CD4-positive, alpha-beta T cell (primary cell): ENCODE measurements at regions not wholly inside any gene's neighbourhood (a gene's known extent, or its start where the extent isn't known, plus 50 kb on each side); places are given as distances from the start of the nearest gene placed in this dataset.

Experiments used
- ATAC-seq: fragments of 200-7000 bp; cut with Tn5 transposase; one replicate; pipeline ENCODE4 v1.10.0; 2022; ENCODE audit warnings: mild to moderate bottlenecking; ENCODE audit not compliant: poor library complexity
- CTCF ChIA-PET: fragments of 350-600 bp; sonication (Branson Sonifier 250); formaldehyde crosslinking; loops from one replicate; lab custom pipeline; 2021; ENCODE audit warnings: antibody characterized with exemption, inconsistent platforms; lab: Charles Lee
- POLR2A ChIA-PET: fragments of 350-600 bp; sonication (Branson Sonifier 250); formaldehyde crosslinking; loops from one replicate; lab custom pipeline; 2021; ENCODE audit warnings: antibody characterized with exemption, inconsistent platforms; lab: Charles Lee
- DNase-seq, 14 experiments: peaks; one replicate each; pipeline ENCODE4 v3.0.0-alpha.2; 2013 to 2020; ENCODE audit warnings: mixed read lengths in 2 of 14
- H3K27ac ChIP-seq, 2 donors: one replicate each; pipeline versions ENCODE4 v1.5.1 to v1.7.0; 2013; ENCODE audit warnings: low read length in 2 of 2, low read depth in 1 of 2, mild to moderate bottlenecking in 1 of 2
- H3K27me3 ChIP-seq, 2 experiments: 1 replicate in 1 of 2; 2 replicates in 1 of 2; pipeline versions ENCODE4 v1.6.1 to v1.7.0; 2013; ENCODE audit warnings: low read length in 2 of 2, control low read depth in 1 of 2, mild to moderate bottlenecking in 1 of 2, moderate library complexity in 1 of 2; ENCODE audit not compliant: insufficient read depth in 2 of 2, control insufficient read depth in 1 of 2
- H3K36me3 ChIP-seq: one replicate; pipeline ENCODE4 v1.6.1; 2013; ENCODE audit warnings: low read length, control low read depth; ENCODE audit not compliant: insufficient read depth
- H3K4me1 ChIP-seq: one replicate; pipeline ENCODE4 v1.6.1; 2013; ENCODE audit warnings: low read length, control low read depth; ENCODE audit not compliant: insufficient read depth
- H3K4me3 ChIP-seq: one replicate; pipeline ENCODE4 v1.5.1; 2013; ENCODE audit warnings: mild to moderate bottlenecking, low read length, moderate library complexity
- H3K9me3 ChIP-seq, 2 experiments: 1 replicate in 1 of 2; 2 replicates in 1 of 2; pipeline versions ENCODE4 v1.6.1 to v1.7.0; 2013; ENCODE audit warnings: low read length in 2 of 2, mild to moderate bottlenecking in 2 of 2, control low read depth in 1 of 2, moderate library complexity in 1 of 2; ENCODE audit not compliant: control insufficient read depth in 1 of 2, insufficient read depth in 1 of 2
- H3K27ac Mint-ChIP-seq: one replicate; pipeline ENCODE4 v1.8.0; 2020; ENCODE audit warnings: mixed read lengths
- H3K27me3 Mint-ChIP-seq: one replicate; pipeline ENCODE4 v1.8.0; 2021; ENCODE audit warnings: mixed read lengths
- H3K36me3 Mint-ChIP-seq: one replicate; pipeline ENCODE4 v1.8.0; 2021; ENCODE audit warnings: low read depth, mixed read lengths
- H3K4me1 Mint-ChIP-seq: one replicate; pipeline ENCODE4 v1.8.0; 2021; ENCODE audit warnings: low read depth, mixed read lengths
- H3K4me3 Mint-ChIP-seq: one replicate; pipeline ENCODE4 v1.8.0; 2020; ENCODE audit warnings: mild to moderate bottlenecking, mixed read lengths
- H3K9me3 Mint-ChIP-seq: one replicate; pipeline ENCODE4 v1.8.0; 2020; ENCODE audit warnings: mixed read lengths
- intact Hi-C, 2 experiments: fragments of 100-400 bp; cut with DNase I in 1 of 2; cut with micrococcal nuclease in 1 of 2; formaldehyde crosslinking; loops; one replicate each; pipeline versions ENCODE4 v1.15.1 to v1.9.0; 2023 to 2025; cut with DNase I, micrococcal nuclease
- TF ChIP-seq, protein P1 (sequence below): fragments of 200-600 bp; IDR thresholded peaks from one replicate; pipeline ENCODE4 v1.8.0; 2022; ENCODE audit warnings: antibody characterized with exemption, mild to moderate bottlenecking

- no peaks in the 10 kb centered on the region for H3K9me3 Mint-ChIP-seq
- TF ChIP-seq, protein P1, sequence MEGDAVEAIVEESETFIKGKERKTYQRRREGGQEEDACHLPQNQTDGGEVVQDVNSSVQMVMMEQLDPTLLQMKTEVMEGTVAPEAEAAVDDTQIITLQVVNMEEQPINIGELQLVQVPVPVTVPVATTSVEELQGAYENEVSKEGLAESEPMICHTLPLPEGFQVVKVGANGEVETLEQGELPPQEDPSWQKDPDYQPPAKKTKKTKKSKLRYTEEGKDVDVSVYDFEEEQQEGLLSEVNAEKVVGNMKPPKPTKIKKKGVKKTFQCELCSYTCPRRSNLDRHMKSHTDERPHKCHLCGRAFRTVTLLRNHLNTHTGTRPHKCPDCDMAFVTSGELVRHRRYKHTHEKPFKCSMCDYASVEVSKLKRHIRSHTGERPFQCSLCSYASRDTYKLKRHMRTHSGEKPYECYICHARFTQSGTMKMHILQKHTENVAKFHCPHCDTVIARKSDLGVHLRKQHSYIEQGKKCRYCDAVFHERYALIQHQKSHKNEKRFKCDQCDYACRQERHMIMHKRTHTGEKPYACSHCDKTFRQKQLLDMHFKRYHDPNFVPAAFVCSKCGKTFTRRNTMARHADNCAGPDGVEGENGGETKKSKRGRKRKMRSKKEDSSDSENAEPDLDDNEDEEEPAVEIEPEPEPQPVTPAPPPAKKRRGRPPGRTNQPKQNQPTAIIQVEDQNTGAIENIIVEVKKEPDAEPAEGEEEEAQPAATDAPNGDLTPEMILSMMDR, result no peak
- ATAC-seq, result no peak
Observed at GRCh38 chr7:50864694-50865093, 82.0 kb upstream of the GRB10 start.

GRCh38 chr7:50863053-50863452 lies 80.4 kb upstream of the GRB10 start:
- no peaks in the 10 kb centered on the region for H3K9me3 Mint-ChIP-seq
- no peaks in the 10 kb centered on the region for H3K4me1 ChIP-seq
- CTCF ChIA-PET, result no interaction called here
- no peaks in the 10 kb centered on the region for H3K36me3 ChIP-seq
- no peaks in the 10 kb centered on the region for H3K36me3 Mint-ChIP-seq
- H3K4me1 Mint-ChIP-seq, result no peaks in the 10 kb centered on the region
- peaks cover 0 to 5% of the 10 kb centered on the region in 2 experiments for H3K9me3 ChIP-seq
- intact Hi-C loops, result no loop called here
- peaks cover 3% of the 10 kb centered on the region for H3K27me3 Mint-ChIP-seq
- no peak for DNase-seq
- no peak overlapping the region for H3K4me3 Mint-ChIP-seq
- no peak overlapping the region for H3K4me3 ChIP-seq
- H3K27ac Mint-ChIP-seq, result no peak overlapping the region
- POLR2A ChIA-PET, result no interaction called here
- TF ChIP-seq, protein P1, result no peak
- no peak overlapping the region for H3K27ac ChIP-seq
- no peaks in the 10 kb centered on the region for H3K27me3 ChIP-seq
- ATAC-seq, result no peak

More at GRCh38 chr7:50864694-50865093, 82.0 kb upstream of the GRB10 start:
- H3K36me3 ChIP-seq, result no peaks in the 10 kb centered on the region
- H3K9me3 ChIP-seq, result peaks cover 0 to 5% of the 10 kb centered on the region in 2 experiments
- Mint-ChIP-seq H3K36me3 (no peaks in the 10 kb centered on the region), H3K27ac (no peak overlapping the region), H3K27me3 (peaks cover 3% of the 10 kb centered on the region), H3K4me3 (no peak overlapping the region), H3K4me1 (no peaks in the 10 kb centered on the region)
- CTCF ChIA-PET, result no interaction called here
- H3K4me3 ChIP-seq, result no peak overlapping the region
- H3K27ac ChIP-seq, result no peak overlapping the region
- intact Hi-C loops, result no loop called here
- DNase-seq, result no peak
- no peaks in the 10 kb centered on the region for H3K4me1 ChIP-seq
- POLR2A ChIA-PET, result no interaction called here
- no peaks in the 10 kb centered on the region for H3K27me3 ChIP-seq

- Mint-ChIP-seq H3K36me3 (no peaks in the 10 kb centered on the region), H3K4me1 (no peaks in the 10 kb centered on the region), H3K27me3 (peaks cover 3% of the 10 kb centered on the region), H3K9me3 (no peaks in the 10 kb centered on the region), H3K4me3 (no peak overlapping the region), H3K27ac (no peak overlapping the region)
- H3K36me3 ChIP-seq, result no peaks in the 10 kb centered on the region
- TF ChIP-seq, protein P1, result no peak
- no peaks in the 10 kb centered on the region for H3K27me3 ChIP-seq
- H3K27ac ChIP-seq, result no peak overlapping the region
- H3K4me1 ChIP-seq, result no peaks in the 10 kb centered on the region
- peaks cover 0 to under 1% of the 10 kb centered on the region in 2 experiments for H3K9me3 ChIP-seq
- intact Hi-C loops, result no loop called here
- CTCF ChIA-PET, result no interaction called here
- no peak overlapping the region for H3K4me3 ChIP-seq
- DNase-seq (no peak), ATAC-seq (no peak)
- POLR2A ChIA-PET, result no interaction called here
Observed at GRCh38 chr7:50862302-50862701, 79.6 kb upstream of the GRB10 start.
